ENCODE measurements at regions not wholly inside any gene's neighbourhood (a gene's known extent, or its start where the extent isn't known, plus 50 kb on each side); places are given as distances from the start of the nearest gene placed in this dataset.
A peak's percentile ranks its signal among the peaks of the same experiment; 100 is the strongest.

- ChIA-PET CTCF (interaction anchor here (0.7 to 1.6 kb wide), 5 partner anchors 75 to 198 kb away, joined by 3 to 4 read pairs (median 4); no protein-coding TSS in a partner anchor), POLR2A (interaction anchor here (0.7 to 4.4 kb wide), 7 partner anchors 13 to 145 kb away, joined by 3 to 30 read pairs (median 4); no protein-coding TSS in a partner anchor)
- H3K9me3 Mint-ChIP-seq (ENCODE audit: unreplicated experiment): peaks cover 6% of the 10 kb centered on the region
- BruUV-seq (replicated peaks): no TSS peak
- TF ChIP-seq CTCF (IDR thresholded peaks at IDR 0.05; ENCODE audit: unreplicated experiment): no peak
- peaks cover 47% of the 10 kb centered on the region for H3K4me1 Mint-ChIP-seq (ENCODE audit: insufficient read depth, unreplicated experiment)
- intact Hi-C loops (cut with micrococcal nuclease): no loop called here
- H3K36me3 Mint-ChIP-seq (ENCODE audit: insufficient read depth, unreplicated experiment): no peaks in the 10 kb centered on the region
- peak; percentile 46 for DNase-seq (ENCODE audit: unreplicated experiment)
- peak overlapping the region; percentile 95 for H3K27ac Mint-ChIP-seq (ENCODE audit: low read depth, unreplicated experiment)
- no peaks in the 10 kb centered on the region for H3K27me3 Mint-ChIP-seq (ENCODE audit: insufficient read depth, unreplicated experiment)
- H3K4me3 Mint-ChIP-seq (ENCODE audit: unreplicated experiment): no peak overlapping the region
Measured at GRCh38 chr4:158459085-158459820, 62.4 kb upstream of the RXFP1 start.

- peak overlapping the region; percentile 81 for H3K27ac Mint-ChIP-seq (ENCODE audit: low read depth, unreplicated experiment)
- no peak for TF ChIP-seq CTCF (IDR thresholded peaks at IDR 0.05; ENCODE audit: unreplicated experiment)
- DNase-seq (ENCODE audit: unreplicated experiment): peak; percentile 33
- no peaks in the 10 kb centered on the region for H3K36me3 Mint-ChIP-seq (ENCODE audit: insufficient read depth, unreplicated experiment)
- no peak overlapping the region for H3K4me3 Mint-ChIP-seq (ENCODE audit: unreplicated experiment)
- no peaks in the 10 kb centered on the region for H3K27me3 Mint-ChIP-seq (ENCODE audit: insufficient read depth, unreplicated experiment)
- H3K9me3 Mint-ChIP-seq (ENCODE audit: unreplicated experiment): peaks cover 6% of the 10 kb centered on the region
- POLR2A ChIA-PET: interaction anchor here (0.6 to 4.4 kb wide), 3 partner anchors 16 to 78 kb away, joined by 3 to 30 read pairs (median 3); no protein-coding TSS in a partner anchor
- intact Hi-C loops (cut with micrococcal nuclease): no loop called here
- BruUV-seq (replicated peaks): no TSS peak
- H3K4me1 Mint-ChIP-seq (ENCODE audit: insufficient read depth, unreplicated experiment): peaks cover 47% of the 10 kb centered on the region
- CTCF ChIA-PET: interaction anchor here (1.6 kb wide), 1 partner anchor 113 kb away, joined by 4 read pairs; no protein-coding TSS in a partner anchor
Measured at GRCh38 chr4:158461336-158461735, 60.3 kb upstream of the RXFP1 start.

- CTCF ChIA-PET: interaction anchor here (0.6 kb wide), 1 partner anchor 176 kb away, joined by 3 read pairs; no protein-coding TSS in a partner anchor
- no peaks in the 10 kb centered on the region for H3K36me3 Mint-ChIP-seq (ENCODE audit: insufficient read depth, unreplicated experiment)
- no peak for TF ChIP-seq CTCF (IDR thresholded peaks at IDR 0.05; ENCODE audit: unreplicated experiment)
- peak overlapping the region; percentile 81 for H3K27ac Mint-ChIP-seq (ENCODE audit: low read depth, unreplicated experiment)
- no peaks in the 10 kb centered on the region for H3K27me3 Mint-ChIP-seq (ENCODE audit: insufficient read depth, unreplicated experiment)
- H3K9me3 Mint-ChIP-seq (ENCODE audit: unreplicated experiment): no peaks in the 10 kb centered on the region
- no peak for DNase-seq (ENCODE audit: unreplicated experiment)
- POLR2A ChIA-PET: interaction anchor here (4.4 kb wide), 1 partner anchor 17 kb away, joined by 30 read pairs; no protein-coding TSS in a partner anchor
- no peak overlapping the region for H3K4me3 Mint-ChIP-seq (ENCODE audit: unreplicated experiment)
- no TSS peak for BruUV-seq (replicated peaks)
- intact Hi-C loops (cut with micrococcal nuclease): no loop called here
- H3K4me1 Mint-ChIP-seq (ENCODE audit: insufficient read depth, unreplicated experiment): peaks cover 45% of the 10 kb centered on the region
Measured at GRCh38 chr4:158462611-158463010, 59.1 kb upstream of the RXFP1 start.
